OCI-LY3 (cell line): ENCODE measurements at regions not wholly inside any gene's neighbourhood (a gene's known extent, or its start where the extent isn't known, plus 50 kb on each side); places are given as distances from the start of the nearest gene placed in this dataset.

Source experiments
- H2AFZ ChIP-seq: fragments of 200-600, 300-600 bp; shearing (Covaris generic); 2 replicates; pipeline ENCODE4 v1.6.0; 2014; ENCODE audit warnings: antibody characterized with exemption, low read depth, low read length
- H3K27ac ChIP-seq: fragments of 200-600, 300-600 bp; sonication (generic); 2 replicates; pipeline ENCODE4 v1.5.1; 2014; ENCODE audit warnings: mild to moderate bottlenecking, low read length, moderate library complexity, mixed read lengths
- H3K27me3 ChIP-seq: fragments of 200-600, 300-600 bp; sonication (generic); 2 replicates; pipeline ENCODE4 v1.6.1; 2014; ENCODE audit warnings: low read depth, low read length, mixed read lengths
- H3K36me3 ChIP-seq: fragments of 200-600, 300-600 bp; sonication (generic); replicated peaks from 2 replicates; pipeline ENCODE3; 2014; ENCODE audit warnings: low read depth, low read length, mixed read lengths
- H3K4me1 ChIP-seq: fragments of 300-600, 200-600 bp; sonication (generic); 2 replicates; pipeline ENCODE4 v1.6.1; 2014; ENCODE audit warnings: low read length, mixed read lengths
- H3K4me2 ChIP-seq: fragments of 200-600, 300-600 bp; sonication (generic); 2 replicates; pipeline ENCODE4 v1.6.1; 2014; ENCODE audit warnings: low read length, mixed read lengths
- H3K4me3 ChIP-seq: fragments of 300-600, 200-600 bp; sonication (generic); 2 replicates; pipeline ENCODE4 v1.5.1; 2014; ENCODE audit warnings: antibody characterized with exemption, mild to moderate bottlenecking, low read length, moderate library complexity
- H3K79me2 ChIP-seq: fragments of 300-600, 200-600 bp; shearing (Covaris generic); 2 replicates; pipeline ENCODE4 v1.6.1; 2014; ENCODE audit warnings: mild to moderate bottlenecking, low read length, mixed read lengths
- H3K9ac ChIP-seq: fragments of 300-600, 200-600 bp; shearing (Covaris generic); 2 replicates; pipeline ENCODE4 v1.6.0; 2014; ENCODE audit warnings: mild to moderate bottlenecking, low read length, moderate library complexity
- H3K9me3 ChIP-seq: fragments of 200-600, 300-600 bp; shearing (Covaris generic); 2 replicates; pipeline ENCODE4 v1.6.1; 2014; ENCODE audit warnings: low read length, mixed read lengths; ENCODE audit not compliant: insufficient read depth
- H4K20me1 ChIP-seq: fragments of 200-600, 300-600 bp; sonication (generic); 2 replicates; pipeline ENCODE4 v1.6.1; 2016; ENCODE audit warnings: low read length, mixed read lengths; ENCODE audit not compliant: insufficient read depth
- EZH2phosphoT487 ChIP-seq: fragments of 200-600 bp; shearing (Covaris generic); IDR thresholded peaks from 2 replicates; pipeline ENCODE4 v1.6.1; 2018; ENCODE audit warnings: antibody characterized with exemption, mixed run types, low read depth
- TF ChIP-seq, protein P1 (sequence below): fragments of 200-600, 300-600 bp; sonication (generic); IDR thresholded peaks from 2 replicates; pipeline ENCODE4 v1.5.1; 2014; ENCODE audit warnings: antibody characterized with exemption, low read length, low read depth

DNA sequence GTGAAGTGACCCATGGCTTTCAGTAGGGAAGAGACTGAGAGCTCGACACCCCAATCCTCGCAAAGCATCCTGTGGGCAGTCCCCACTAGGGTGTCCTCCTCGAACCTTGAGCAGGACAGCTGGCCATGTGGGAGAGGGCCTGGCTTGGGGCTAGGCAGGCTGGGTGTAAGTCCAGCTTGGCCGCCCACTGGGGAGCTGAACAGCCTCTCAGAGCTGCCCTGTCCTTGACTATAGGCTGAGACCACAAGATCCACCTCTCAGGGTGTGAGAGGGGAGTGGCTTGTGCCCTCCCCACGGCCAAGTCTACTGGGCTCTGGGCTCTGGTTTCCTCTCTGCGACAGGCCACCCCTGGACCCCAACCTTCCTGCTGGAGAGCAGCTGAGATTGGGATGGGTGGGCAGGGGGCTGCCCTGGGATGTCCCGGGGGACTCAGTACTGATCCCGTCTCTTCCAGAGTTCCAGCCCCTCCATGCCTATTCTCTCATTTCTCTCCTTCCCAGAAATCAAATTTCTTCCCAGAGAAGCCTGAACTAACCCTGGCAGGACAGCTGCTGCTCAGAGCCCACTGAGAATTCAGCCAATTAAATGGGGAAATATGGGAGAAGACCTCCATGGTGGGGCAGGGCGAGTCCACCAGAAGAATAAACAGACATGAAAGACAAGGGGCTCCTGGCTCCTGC lies 282.9 kb downstream of the PTPRU start:
- Histone ChIP-seq H3K4me2 (no peak overlapping the region), H3K9ac (no peak overlapping the region), H3K9me3 (no peaks in the 10 kb centered on the region), H3K36me3 (no peaks in the 10 kb centered on the region), H3K27me3 (no peaks in the 10 kb centered on the region), H2AFZ (no peak overlapping the region), H3K79me2 (no peaks in the 10 kb centered on the region), H3K27ac (no peak overlapping the region), H4K20me1 (no peaks in the 10 kb centered on the region), H3K4me1 (no peaks in the 10 kb centered on the region), H3K4me3 (no peak overlapping the region)
- TF ChIP-seq, protein P1, sequence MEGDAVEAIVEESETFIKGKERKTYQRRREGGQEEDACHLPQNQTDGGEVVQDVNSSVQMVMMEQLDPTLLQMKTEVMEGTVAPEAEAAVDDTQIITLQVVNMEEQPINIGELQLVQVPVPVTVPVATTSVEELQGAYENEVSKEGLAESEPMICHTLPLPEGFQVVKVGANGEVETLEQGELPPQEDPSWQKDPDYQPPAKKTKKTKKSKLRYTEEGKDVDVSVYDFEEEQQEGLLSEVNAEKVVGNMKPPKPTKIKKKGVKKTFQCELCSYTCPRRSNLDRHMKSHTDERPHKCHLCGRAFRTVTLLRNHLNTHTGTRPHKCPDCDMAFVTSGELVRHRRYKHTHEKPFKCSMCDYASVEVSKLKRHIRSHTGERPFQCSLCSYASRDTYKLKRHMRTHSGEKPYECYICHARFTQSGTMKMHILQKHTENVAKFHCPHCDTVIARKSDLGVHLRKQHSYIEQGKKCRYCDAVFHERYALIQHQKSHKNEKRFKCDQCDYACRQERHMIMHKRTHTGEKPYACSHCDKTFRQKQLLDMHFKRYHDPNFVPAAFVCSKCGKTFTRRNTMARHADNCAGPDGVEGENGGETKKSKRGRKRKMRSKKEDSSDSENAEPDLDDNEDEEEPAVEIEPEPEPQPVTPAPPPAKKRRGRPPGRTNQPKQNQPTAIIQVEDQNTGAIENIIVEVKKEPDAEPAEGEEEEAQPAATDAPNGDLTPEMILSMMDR: no peak
- no peak for TF ChIP-seq EZH2phosphoT487

DNA sequence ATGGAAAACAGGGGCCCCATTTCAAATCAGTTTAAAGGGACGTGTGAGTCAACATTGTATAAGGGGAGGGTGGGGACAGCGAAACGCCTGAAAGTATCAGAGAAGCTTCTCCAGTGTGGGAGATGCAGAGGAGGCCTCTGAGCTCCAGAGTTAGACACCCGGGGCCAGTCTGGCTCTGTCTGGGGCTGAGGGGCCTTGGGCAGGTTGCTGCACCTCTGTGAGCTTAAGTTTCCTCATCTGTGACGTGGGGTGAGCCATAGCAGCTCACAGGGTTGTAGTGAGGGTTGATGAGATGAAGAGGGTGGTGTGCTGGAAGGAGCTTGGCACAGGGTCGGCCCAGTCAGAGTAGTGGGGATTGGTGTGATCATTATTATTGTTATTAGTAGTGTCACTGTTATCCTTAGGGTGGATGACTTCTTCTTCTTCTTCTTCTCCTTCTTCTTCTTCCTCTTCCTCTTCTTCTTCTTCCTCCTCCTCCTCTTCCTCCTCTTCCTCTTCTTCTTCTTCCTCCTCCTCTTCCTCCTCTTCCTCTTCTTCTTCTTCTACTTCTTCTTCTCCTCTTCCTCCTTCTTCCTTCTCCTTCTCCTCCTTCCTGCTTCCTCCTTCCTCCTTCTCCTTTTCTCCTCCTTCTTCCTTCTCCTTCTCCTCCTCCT lies 282.0 kb downstream of the PTPRU start:
- Histone ChIP-seq H3K4me3 (no peak overlapping the region), H3K9me3 (no peaks in the 10 kb centered on the region), H3K9ac (no peak overlapping the region), H3K27me3 (no peaks in the 10 kb centered on the region), H4K20me1 (no peaks in the 10 kb centered on the region), H3K4me2 (no peak overlapping the region), H3K4me1 (no peaks in the 10 kb centered on the region), H3K79me2 (no peaks in the 10 kb centered on the region), H3K27ac (no peak overlapping the region), H3K36me3 (no peaks in the 10 kb centered on the region), H2AFZ (no peak overlapping the region)
- no peak for TF ChIP-seq EZH2phosphoT487
- TF ChIP-seq, protein P1: no peak

DNA sequence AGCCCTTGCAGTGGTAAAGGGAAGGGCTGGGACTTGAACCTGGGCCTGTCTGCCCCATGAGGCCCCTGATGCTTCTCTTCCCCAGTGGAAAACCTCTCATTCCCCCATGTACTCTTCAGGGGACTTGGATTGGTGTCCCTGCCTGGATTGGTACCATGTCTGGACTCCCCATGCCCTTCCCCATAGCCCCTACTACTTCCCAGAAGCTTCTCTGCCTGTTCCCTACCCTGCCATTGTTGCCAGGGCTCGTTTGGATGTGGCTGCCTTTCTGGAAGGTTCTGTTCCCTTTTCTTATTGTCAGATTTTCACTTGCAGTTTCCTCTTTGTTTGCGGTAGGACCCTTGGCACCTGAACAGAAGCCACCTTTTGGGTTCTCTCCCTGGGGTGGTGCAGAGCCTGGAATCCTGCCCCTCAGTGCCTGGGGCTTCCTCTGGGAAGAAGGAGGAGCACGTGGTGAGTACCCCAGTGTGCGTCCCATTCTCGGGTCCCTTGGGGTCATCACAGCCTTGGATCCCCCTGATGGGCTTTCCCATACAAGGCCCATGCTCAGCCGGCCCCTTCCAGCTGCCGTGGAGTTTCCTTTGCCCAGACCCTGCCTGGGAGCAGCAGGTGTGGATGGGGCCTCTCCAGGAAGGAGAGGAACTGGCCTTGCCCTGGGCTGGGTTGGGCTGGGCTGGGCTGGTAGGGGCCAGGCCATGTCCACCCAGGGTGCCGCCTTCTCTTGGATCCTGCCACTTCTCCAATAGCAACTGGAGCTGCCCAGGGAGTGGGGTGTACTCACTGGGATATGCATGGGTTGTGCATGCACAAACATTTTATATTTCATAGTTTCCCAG lies 281.1 kb downstream of the PTPRU start:
- TF ChIP-seq, protein P1: no peak
- no peak for TF ChIP-seq EZH2phosphoT487
- no peaks in the 10 kb centered on the region for H4K20me1 ChIP-seq
- H3K4me1 ChIP-seq: no peaks in the 10 kb centered on the region
- no peak overlapping the region for H2AFZ ChIP-seq
- no peaks in the 10 kb centered on the region for H3K9me3 ChIP-seq
- no peaks in the 10 kb centered on the region for H3K27me3 ChIP-seq
- H3K79me2 ChIP-seq: no peaks in the 10 kb centered on the region
- H3K4me2 ChIP-seq: no peak overlapping the region
- H3K9ac ChIP-seq: no peak overlapping the region
- H3K27ac ChIP-seq: no peak overlapping the region
- no peaks in the 10 kb centered on the region for H3K36me3 ChIP-seq
- H3K4me3 ChIP-seq: no peak overlapping the region
